ENCODE measurements at regions not wholly inside any gene's neighbourhood (a gene's known extent, or its start where the extent isn't known, plus 50 kb on each side); places are given as distances from the start of the nearest gene placed in this dataset.
"Not testable (repeated sequence)": the region's sequence is repeated elsewhere in the genome, so short reads cannot be mapped to it uniquely, and the experiment has no call there.

- no peak for TF ChIP-seq CTCF (IDR thresholded peaks at IDR 0.05)
Measured at GRCh38 chr2:4221845-4222244, 518.5 kb downstream of the DCDC2C start.

GRCh38 chr2:4244422-4244821 is 541.0 kb downstream of the DCDC2C start:
- not testable (repeated sequence) for H3K4me1 Mint-ChIP-seq (ENCODE audit: unreplicated experiment); DNase-seq (ENCODE audit: extremely low spot score, unreplicated experiment); H3K27ac Mint-ChIP-seq (ENCODE audit: unreplicated experiment); H3K9me3 Mint-ChIP-seq (ENCODE audit: unreplicated experiment); H3K4me3 Mint-ChIP-seq (ENCODE audit: unreplicated experiment); H3K36me3 Mint-ChIP-seq (ENCODE audit: unreplicated experiment); H3K27me3 Mint-ChIP-seq (ENCODE audit: unreplicated experiment)

More at GRCh38 chr2:4221845-4222244, 518.5 kb downstream of the DCDC2C start:
- Mint-ChIP-seq H3K36me3 (ENCODE audit: unreplicated experiment) (no peaks in the 10 kb centered on the region), H3K27me3 (ENCODE audit: unreplicated experiment) (no peaks in the 10 kb centered on the region), H3K9me3 (ENCODE audit: unreplicated experiment) (no peaks in the 10 kb centered on the region), H3K27ac (ENCODE audit: unreplicated experiment) (no peak overlapping the region), H3K4me1 (ENCODE audit: unreplicated experiment) (peaks cover 2% of the 10 kb centered on the region), H3K4me3 (ENCODE audit: unreplicated experiment) (no peak overlapping the region)
- no peak for DNase-seq (ENCODE audit: extremely low spot score, unreplicated experiment)

GRCh38 chr2:4246364-4247131 is 543.2 kb downstream of the DCDC2C start:
- DNase-seq (ENCODE audit: extremely low spot score, unreplicated experiment): no peak
- no peak for TF ChIP-seq CTCF (IDR thresholded peaks at IDR 0.05)
- H3K27me3 Mint-ChIP-seq (ENCODE audit: unreplicated experiment): no peaks in the 10 kb centered on the region
- H3K4me1 Mint-ChIP-seq (ENCODE audit: unreplicated experiment): peaks cover 6% of the 10 kb centered on the region
- H3K27ac Mint-ChIP-seq (ENCODE audit: unreplicated experiment): no peak overlapping the region
- H3K4me3 Mint-ChIP-seq (ENCODE audit: unreplicated experiment): no peak overlapping the region
- no peaks in the 10 kb centered on the region for H3K36me3 Mint-ChIP-seq (ENCODE audit: unreplicated experiment)
- H3K9me3 Mint-ChIP-seq (ENCODE audit: unreplicated experiment): no peaks in the 10 kb centered on the region

- no peak overlapping the region for H3K4me3 Mint-ChIP-seq (ENCODE audit: unreplicated experiment)
- H3K36me3 Mint-ChIP-seq (ENCODE audit: unreplicated experiment): no peaks in the 10 kb centered on the region
- no peaks in the 10 kb centered on the region for H3K9me3 Mint-ChIP-seq (ENCODE audit: unreplicated experiment)
- TF ChIP-seq CTCF (IDR thresholded peaks at IDR 0.05): no peak
- H3K27ac Mint-ChIP-seq (ENCODE audit: unreplicated experiment): no peak overlapping the region
- DNase-seq (ENCODE audit: extremely low spot score, unreplicated experiment): no peak
- H3K4me1 Mint-ChIP-seq (ENCODE audit: unreplicated experiment): peaks cover 6% of the 10 kb centered on the region
- no peaks in the 10 kb centered on the region for H3K27me3 Mint-ChIP-seq (ENCODE audit: unreplicated experiment)
Measured at GRCh38 chr2:4247791-4248190, 544.4 kb downstream of the DCDC2C start.

GRCh38 chr2:4255491-4255890 is 552.1 kb downstream of the DCDC2C start:
- no peak overlapping the region for H3K4me3 Mint-ChIP-seq (ENCODE audit: unreplicated experiment)

More at GRCh38 chr2:4255491-4255890, 552.1 kb downstream of the DCDC2C start:
- Mint-ChIP-seq H3K4me1 (ENCODE audit: unreplicated experiment) (peaks cover 11% of the 10 kb centered on the region), H3K27me3 (ENCODE audit: unreplicated experiment) (no peaks in the 10 kb centered on the region), H3K27ac (ENCODE audit: unreplicated experiment) (no peak overlapping the region), H3K9me3 (ENCODE audit: unreplicated experiment) (no peaks in the 10 kb centered on the region), H3K36me3 (ENCODE audit: unreplicated experiment) (no peaks in the 10 kb centered on the region)
- no peak for TF ChIP-seq CTCF (IDR thresholded peaks at IDR 0.05)
- DNase-seq (ENCODE audit: extremely low spot score, unreplicated experiment): no peak

Data from osteocyte (in vitro differentiated cells).